ENCODE measurements at regions not wholly inside any gene's neighbourhood (a gene's known extent, or its start where the extent isn't known, plus 50 kb on each side); places are given as distances from the start of the nearest gene placed in this dataset.

DNA sequence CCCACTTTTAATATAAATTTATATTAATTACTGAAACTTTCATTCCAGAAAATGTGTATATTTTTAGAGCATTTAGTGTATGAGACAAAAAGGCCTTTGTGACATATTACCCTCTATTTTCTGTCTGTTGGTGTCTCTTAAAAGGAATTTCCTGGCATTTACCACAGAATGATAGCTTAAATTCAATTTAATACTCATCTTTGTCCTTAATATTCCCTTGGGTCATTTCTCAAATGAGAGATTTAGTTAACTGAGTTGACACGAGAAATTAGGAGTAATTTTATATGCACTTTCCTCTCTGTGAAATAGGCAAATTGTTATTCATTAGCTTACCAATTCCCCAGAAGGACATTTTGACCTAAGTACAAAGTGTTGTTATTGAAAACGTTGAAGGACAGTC, 101.7 kb upstream of the CTTNBP2 start:
- DNase-seq, result no peak

DNA sequence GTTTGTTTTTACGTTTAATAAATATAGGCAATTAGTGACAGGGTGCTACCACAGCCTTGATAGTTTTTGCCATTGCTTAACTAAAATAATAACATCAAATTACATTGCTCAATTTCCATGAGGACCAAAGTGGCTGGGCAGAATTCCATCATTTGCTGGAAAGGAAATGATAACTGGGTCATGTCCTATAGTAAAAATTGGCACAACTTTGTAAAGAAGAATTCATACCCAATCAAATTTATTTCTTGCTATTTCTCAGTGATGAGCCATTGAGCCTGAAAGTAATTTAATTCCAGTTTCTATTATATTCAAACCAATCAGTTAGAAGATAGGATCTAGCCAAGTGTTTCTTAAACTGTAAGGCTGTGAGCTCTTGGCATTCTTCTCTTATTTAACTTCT, 102.2 kb upstream of the CTTNBP2 start:
- no peak for DNase-seq

DNA sequence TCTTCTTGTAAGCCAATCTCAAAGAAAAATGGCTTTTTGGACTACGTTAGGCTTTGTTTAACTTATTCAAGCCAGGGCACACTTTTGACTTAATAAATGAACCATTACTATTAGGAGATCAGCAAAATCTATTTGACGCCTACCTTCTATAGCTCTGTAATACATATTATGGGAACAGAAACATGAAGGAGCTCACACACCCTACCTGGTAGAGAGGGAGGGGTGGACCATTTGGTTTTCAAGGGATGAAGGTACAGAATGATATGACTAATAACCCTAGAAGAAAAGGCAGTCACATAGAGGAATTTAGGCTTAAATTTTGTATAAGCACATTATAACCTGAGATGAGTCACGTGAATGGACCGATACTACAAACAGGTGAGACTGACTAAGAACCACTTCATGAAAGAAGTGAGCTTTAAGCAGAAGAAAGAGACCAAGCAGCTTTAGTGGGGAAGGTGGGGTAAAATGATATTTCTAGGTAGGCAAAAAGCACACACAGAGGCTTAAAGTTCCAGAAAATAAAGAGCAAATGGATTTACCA, 106.8 kb upstream of the CTTNBP2 start:
- no peak for DNase-seq

DNA sequence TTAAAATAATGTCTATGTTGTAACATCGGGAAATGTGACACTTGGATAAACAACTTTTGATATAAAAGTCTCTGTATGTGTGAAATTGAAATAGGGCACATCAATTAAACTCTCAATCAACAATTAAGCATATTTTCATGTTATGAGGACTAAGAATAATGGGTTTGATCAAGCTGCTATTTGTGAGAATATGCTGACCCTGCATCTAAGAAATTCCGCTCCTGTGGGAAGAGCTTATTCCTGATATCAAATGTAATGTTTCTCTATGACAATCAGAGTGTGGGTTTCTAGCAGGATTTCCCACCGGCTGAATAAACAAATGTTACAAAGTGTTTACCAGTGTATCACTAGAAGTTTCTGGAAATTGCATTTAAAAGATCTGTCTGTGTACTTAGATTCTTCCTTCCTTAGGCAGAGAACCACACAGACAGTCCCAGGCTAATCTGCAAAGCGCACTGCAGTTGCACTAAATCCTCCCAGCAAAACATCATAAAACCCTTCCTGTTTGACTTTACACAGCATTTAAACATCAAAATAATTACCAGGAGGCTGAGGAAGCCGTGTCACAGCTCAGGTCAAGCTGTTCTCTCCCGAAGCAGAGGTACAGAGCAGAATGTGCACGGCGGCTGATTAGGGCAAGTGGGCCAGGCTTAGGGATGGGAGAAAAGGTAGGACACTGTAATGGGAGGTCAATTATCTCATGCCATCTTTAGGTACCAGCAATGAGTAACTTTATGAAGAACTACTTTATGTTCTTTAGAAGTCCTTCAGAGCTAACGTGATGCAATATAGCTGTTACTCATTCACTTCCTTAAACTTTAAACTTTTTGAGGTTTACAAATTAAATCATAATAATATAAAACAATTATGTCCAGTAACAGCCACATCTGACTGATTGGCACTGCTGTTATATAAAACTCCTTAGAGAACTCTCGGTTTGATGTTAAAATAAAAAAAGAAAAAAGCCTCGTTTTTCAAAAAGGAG, 109.1 kb upstream of the CTTNBP2 start:
- no peak for DNase-seq

DNA sequence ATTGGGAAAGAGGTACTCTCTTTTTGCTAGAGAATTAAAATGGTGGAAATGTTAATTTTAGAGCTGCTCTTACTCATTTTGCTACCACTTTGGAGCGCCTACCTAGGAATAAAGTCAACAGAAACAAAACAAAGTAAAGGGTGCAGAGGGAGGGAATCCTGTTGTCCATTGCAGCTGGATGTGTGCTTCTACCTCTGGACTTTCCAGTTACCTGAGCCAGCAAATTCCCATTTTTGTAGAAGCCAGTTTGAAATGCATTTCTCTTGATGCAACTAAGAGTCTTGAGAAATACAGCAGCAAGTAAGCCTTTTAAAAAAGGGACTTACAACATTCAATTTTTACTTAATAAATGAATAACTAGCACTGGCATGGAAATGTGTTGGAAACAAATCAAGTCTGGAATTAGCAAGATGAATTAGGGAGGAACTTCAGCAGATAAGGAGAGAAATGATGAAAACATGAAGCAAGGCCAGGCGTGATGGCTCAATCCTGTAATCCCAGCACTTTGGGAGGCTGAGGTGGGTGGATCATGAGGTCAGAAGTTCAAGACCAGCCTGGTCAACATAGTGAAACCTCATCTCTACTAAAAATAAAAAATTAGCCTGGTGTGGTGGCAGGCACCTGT, 113.5 kb upstream of the CTTNBP2 start:
- DNase-seq, result no peak

DNA sequence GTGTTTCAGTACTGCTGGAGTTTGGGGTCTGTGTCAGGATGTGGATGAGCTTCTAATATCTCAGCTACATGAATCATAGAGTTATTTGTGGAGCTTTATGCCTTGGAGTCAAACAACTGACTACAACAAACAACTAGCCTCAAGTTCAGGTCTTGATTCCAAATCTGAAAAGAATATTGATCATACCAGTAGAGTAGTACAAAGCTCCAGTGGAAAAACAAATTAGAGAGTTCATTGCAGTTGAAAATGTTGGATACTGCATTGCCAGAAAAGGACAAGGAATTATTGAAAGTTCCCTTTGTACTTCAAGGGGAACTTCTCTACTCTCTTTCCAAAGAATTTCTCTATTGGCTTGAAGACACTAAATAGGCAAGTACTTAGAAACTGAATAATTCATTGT, 117.6 kb upstream of the CTTNBP2 start:
- DNase-seq, result no peak

DNA sequence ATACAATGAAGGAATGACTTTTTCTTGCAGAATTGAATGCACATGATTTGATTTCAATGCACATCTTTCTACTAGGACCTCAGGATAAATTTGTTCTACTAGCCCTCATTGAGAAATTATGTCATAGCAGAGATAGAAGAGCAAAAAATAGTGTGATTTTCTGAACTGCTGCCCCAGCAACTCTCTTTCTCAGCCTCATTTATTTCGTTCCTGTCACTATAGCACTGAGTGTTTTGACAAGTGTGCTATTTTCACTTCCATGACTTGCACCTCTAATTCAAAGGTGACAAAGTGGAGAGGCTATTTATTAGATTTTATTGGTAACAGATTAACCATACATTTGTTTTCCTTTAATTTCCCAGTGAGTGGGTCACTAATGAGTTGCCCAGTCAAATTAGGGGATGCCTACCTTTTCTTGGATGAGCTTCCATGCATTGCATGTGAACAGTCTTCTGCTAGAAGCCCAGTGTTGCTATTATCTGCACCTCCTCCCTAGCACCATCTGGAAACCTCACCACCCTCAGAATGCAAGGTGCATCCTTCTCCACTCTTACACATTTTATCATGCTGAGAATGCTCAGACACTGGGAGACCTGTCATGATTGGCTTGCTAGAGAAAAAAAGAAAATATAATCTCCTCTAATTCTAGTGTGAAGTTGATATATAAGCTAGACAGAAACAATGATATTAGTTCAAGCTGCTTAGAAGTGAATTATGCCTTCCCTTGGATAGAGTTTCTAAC, 119.6 kb upstream of the CTTNBP2 start:
- no peak for DNase-seq

DNA sequence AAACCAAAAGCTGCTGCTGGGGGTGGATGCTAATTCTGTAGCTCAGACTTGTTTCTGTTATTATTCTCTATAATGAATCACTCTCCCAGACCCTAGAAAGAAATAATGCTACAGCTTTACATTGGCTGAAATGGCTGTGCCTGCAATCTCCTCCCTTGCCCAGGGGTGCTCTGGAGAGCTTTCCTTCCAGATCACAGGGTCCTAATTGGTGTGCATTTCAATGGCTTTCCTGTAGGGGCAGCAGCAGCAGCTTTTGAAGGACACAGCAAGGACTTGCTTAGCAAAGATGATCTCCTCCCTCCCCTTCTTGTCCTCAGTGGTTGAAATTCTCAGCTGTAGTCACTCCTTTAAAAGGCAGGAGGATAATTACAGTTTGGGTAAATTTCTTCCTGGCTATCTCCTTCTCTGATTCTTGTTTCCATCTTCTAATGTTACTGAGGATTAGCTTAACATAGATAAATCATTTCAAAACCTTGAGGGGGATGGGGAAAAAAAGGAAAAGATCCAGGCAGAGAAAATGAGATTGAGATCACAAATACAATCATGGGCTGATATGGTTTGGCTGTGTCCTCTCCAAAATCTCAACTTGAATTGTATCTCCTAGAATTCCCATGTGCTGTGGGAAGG, 120.2 kb upstream of the CTTNBP2 start:
- DNase-seq, result no peak

DNA sequence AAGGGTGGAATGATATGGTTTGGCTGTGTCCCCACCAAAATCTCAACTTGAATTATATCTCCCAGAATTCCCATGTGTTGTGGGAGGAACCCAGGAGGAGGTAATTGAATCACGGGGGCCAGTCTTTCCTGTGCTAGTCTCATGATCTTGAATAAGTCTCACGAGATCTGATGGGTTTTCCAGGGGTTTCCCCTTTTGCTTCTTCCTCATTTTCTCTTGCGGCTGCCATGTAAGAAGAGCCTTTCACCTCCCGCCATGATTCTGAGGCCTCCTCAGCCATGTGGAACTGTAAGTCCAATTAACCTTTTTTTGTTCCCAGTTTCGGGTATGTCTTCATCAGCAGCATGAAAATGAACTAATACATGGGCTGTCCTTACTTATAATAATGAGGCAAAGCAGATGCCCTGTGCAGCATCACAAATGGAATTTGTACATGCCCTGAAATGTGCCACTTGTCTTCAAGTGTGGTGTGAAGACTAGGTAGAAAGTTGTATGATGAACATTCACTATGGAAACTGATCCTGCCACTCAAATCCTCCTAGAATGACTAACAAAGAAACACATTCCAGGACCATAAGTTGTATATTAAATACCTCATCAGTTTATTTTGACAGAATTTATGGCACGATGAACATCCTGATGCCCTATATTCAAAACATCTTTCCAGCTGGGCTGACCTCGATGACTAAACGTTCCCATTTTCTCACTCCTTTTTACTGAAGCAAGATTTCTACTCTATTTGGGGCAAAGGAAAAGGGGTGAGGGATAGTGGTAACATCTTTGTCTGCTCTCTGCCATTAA, 122.8 kb upstream of the CTTNBP2 start:
- DNase-seq, result no peak

DNA sequence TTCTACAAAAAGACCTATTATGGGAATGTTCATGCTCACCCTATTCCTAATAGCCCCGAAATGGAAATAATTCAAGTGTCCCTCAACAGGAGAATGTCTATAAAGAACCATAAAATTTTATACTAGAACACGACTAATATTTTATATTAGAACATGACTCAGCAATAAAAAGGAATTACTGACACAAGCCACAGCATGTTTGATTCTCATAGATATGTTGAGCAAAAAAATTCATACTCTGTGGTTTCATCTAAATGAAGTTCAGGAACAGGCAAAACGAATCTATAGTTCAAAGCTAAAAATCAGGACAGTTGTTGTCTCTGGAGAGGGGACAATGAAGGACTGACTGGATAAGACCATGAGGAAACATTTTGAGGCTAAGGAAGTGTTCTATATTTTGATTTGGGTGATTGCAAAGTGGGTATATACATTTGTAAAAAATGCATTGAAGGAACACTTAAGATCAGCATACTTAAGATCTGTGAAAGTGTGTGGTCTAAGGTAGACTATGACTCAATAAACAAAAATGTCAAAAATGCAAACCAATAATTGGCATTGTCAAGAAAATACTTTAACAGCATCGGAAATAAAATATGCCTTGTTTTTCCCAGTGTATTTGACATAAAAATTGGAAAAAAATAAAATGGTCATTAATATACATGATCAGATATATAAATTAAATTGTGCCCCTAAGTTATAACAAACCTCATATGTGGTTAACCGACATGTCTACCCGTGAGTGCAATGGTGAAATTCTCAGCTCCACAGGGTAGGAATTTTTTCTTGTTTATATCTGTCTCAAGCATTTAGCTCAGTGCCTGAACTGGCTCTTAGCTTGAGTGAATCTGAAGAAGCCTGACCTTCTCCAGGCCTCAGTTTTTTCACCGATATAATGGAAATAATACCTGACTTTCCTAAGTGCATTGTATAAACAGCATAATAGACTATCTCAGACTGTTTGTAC, 124.9 kb upstream of the CTTNBP2 start:
- DNase-seq, result no peak

DNA sequence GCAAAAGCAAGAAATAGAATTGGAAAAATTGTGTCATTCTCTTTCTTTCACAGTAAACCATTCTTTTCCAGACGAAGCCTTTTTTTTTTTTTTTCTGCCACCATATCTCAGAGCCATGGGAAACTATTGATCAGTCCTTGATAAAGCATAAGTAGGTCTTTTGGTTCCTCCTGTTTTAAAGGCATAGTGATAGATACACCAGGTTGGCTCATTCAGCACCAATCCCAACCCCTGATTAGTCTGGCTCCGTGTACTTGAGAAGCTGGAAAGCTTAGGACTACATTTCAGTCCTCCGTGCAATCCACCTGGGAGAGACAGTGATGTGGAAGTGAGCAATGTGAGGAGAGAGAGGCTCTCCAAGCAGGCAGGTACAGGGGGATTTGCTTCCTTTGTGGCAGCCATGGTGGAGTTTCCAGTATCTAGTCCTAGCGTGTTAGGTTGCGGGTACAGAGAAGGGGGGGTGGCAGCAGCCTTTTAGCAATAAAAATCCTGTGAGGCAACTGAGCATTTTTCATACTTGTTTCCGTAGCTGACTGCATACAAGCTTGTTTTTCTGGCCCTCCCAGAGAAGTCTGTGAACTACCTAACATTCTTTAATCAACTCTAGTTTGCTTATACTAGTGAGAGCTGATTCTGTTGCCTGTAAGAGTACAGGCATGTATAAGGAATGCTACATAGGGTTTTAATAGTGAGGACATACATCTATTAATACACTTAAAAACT, 127.4 kb upstream of the CTTNBP2 start:
- no peak for DNase-seq

DNA sequence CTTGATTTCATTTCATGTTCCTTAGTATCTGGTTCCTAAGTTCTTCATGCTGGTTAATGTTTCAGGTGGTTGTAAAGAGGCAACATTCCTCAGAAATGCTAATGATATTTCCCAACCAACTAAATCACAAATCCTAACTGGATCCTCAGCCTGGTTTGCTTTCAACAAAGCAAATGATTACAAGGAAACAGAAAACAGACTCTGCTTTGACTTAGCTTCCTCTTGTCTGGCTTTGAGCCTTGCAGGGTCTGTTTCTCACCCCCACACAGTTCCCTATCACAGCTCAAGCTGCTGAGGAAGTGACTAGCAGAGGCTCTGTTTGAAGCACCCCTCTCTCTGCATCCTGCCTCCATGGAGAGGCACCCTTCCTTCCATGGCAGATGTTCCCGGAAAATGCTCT, 130.2 kb upstream of the CTTNBP2 start:
- DNase-seq, result no peak

DNA sequence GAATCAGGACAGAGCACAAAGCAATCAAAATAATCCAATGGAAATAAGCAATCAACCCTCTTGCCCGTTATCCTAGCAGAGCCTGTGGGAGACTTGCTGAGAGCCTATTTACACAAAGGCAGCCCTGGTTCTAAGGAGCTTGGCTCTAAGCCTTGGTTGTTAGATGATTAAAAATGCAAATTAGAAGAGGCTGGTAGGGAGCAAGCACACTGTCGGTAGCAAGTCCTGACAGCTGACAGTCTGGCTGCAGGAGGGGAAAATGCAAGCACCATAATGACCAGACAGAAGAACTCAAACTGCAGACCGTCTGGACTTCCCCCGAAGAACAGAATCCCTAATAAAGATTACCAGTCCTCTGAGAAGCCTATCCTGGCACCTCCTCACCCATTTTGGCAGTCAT, 131.8 kb upstream of the CTTNBP2 start:
- DNase-seq, result no peak

DNA sequence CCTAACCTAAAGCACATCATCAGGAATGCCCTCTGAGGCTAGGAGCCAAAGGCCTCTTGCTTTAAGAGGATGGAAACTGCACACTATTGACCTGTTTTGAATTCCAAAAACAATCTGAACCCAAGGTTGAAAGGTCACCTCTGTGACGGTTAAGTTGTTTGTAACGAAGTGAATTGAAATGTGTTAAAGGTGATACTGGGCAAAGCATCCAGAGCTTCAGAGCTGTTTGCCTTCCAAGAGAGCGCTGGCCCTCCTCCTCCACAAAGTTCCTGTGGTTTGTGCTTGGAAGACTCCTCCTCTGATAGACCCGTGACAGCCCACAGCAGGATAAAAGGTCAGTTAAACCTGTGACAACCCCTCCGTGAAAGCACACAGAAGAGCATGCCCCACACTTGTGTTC, 133.7 kb upstream of the CTTNBP2 start:
- no peak for DNase-seq

DNA sequence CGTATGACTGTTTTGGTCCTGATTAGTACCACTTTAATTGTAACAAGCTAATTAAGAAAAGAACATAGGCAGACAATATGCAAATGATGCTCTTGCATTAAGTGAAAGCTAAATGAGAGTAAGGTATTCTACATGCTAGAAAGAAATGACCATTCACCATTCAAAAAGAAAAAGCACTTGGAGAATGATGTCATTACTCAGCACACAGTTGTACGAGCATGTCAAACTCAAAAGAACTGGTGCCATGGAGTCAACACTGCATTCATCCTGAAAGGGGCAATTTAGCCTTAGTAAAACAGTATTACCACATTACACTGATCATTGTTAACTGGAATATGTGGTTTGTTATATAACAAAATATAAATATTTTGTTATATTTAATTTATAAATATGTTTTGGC, 136.2 kb upstream of the CTTNBP2 start:
- DNase-seq, result peak; percentile 50

DNA sequence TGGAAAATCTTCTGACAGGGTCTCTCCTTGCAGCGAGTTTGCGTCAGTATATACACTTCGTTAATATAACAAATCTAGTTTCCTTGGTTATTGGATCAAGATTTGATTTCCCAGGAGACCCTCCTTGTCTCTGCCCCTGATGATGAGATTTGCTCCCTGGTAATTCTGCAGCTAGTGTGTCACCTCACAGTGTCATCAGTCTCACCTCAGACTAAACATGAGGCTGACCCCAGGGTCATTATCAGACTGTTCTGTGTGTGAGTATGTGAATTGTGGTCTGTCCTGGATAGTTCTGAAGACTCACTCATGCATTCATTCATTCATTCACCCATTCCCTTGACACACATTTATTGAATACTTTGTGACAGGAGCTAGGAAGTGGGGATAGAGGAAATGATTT, 138.4 kb upstream of the CTTNBP2 start:
- no peak for DNase-seq

DNA sequence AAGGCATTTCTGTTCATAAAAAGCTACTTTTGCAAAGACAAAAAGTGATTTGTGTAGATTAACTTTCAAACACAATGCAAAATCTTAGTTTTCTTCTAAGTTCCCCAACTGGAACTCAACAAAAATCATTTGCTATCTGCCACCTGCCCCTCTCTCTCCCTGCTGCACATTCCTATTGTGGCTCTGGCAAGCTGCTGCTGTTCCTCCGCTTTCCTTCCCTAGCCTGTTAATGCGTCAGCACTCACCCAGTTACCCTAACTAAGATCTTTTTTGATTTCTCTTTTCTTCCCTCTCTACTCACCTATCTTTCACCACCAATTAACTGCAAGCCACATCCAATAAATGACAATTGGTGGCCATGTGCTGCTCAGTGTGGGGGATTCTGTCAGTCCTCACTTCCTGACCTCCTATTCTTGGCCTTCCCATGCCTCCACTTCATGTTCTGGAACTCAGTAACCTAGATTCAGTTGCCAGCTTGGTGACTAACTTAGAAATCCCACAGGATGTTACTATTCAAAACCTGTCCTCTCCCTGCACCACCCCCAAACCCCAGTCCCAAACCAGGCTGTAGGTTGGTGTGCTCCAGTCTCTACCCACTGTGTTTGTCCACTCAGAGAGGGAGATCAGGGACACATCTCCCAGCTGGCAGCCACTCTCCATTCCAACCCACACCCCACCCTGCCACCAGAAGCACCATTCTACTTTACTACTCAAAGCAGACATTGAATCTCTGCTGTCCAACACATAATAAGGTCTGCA, 140.2 kb upstream of the CTTNBP2 start:
- DNase-seq, result no peak

DNA sequence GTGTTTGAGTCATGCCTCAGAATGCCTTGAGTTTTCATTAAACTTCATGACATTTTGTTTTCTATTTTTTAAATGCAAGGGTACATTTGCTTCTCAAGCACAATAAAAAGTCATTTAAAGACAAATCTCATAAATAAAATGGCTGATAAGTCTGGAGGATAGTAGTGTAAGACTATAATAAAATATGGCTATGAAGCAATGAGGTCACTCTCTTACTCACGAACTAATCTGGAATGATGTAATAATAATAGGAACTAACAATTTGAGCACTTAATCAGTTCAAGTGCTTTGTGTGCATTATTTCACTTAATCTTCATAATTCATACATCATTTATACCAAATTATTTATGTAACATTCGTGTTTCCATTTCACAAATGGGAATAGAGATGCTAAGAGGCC, 149.3 kb upstream of the CTTNBP2 start:
- DNase-seq, result no peak

DNA sequence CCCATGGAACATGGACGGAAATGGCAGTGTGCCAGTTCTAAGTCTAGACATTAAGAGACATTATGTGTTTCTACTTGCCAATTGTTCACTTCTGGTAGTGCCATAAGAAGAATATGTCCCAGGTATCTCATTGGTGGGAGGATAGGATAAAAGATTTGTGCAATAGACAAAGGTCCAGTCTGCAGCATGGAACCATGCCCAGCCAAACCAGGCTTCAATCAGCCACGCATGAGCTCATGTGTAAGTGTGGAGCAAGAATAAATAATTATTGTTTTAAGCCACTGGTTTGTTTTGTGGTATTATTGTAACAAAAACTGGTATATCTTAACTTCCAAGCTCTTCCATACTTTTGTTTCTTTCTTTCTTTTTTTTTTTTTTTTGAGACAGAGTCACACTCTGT, 153.6 kb upstream of the CTTNBP2 start:
- DNase-seq, result no peak
